GM23338 (cell line): ENCODE measurements at regions not wholly inside any gene's neighbourhood (a gene's known extent, or its start where the extent isn't known, plus 50 kb on each side); places are given as distances from the start of the nearest gene placed in this dataset.

ENCODE experiments used
- ATAC-seq: fragments of 200-7000 bp; cut with Tn5 transposase; 3 replicates; pipeline ENCODE4 v1.9.1; 2020
- DNase-seq: peaks from one replicate; pipeline ENCODE4 v3.0.0-alpha.2; 2015; ENCODE audit warnings: low spot score
- H2AFZ ChIP-seq: fragments of 200-600 bp; sonication (generic); 2 replicates; pipeline ENCODE4 v1.8.0; 2016; ENCODE audit warnings: antibody characterized with exemption, mild to moderate bottlenecking, moderate library complexity
- H3F3A ChIP-seq: fragments of 200-600 bp; sonication (generic); replicated peaks from 2 replicates; pipeline ENCODE4 v1.8.0; 2017; ENCODE audit warnings: antibody characterized with exemption, mixed run types, low read depth
- H3K27ac ChIP-seq: fragments of 200-600 bp; sonication (generic); 2 replicates; pipeline ENCODE4 v1.6.1; 2016; ENCODE audit warnings: low read depth
- H3K27me3 ChIP-seq: fragments of 200-600 bp; sonication (generic); 2 replicates; pipeline ENCODE4 v1.8.0; 2016; ENCODE audit warnings: mild to moderate bottlenecking, mixed run types, moderate library complexity; ENCODE audit not compliant: insufficient read depth
- H3K36me3 ChIP-seq: fragments of 200-600 bp; sonication (generic); 2 replicates; pipeline ENCODE4 v1.8.0; 2016; ENCODE audit warnings: mild to moderate bottlenecking; ENCODE audit not compliant: insufficient read depth
- H3K4me1 ChIP-seq: fragments of 200-600 bp; sonication (generic); 2 replicates; pipeline ENCODE4 v1.8.0; 2016; ENCODE audit warnings: mild to moderate bottlenecking, moderate library complexity; ENCODE audit not compliant: insufficient read depth
- H3K4me2 ChIP-seq: fragments of 200-600 bp; sonication (generic); 2 replicates; pipeline ENCODE4 v1.7.1; 2017; ENCODE audit warnings: mixed run types
- H3K4me3 ChIP-seq: fragments of 200-600 bp; sonication (generic); 2 replicates; pipeline ENCODE4 v1.6.1; 2016; ENCODE audit warnings: mixed run types
- H3K79me2 ChIP-seq: fragments of 200-600 bp; sonication (generic); replicated peaks from 2 replicates; pipeline ENCODE4 v1.8.0; 2017; ENCODE audit warnings: mild to moderate bottlenecking; ENCODE audit not compliant: insufficient read depth
- H3K9me2 ChIP-seq: fragments of 200-600 bp; sonication (generic); 2 replicates; pipeline ENCODE4 v1.8.0; 2017; ENCODE audit not compliant: insufficient read depth
- H4K20me1 ChIP-seq: fragments of 200-600 bp; sonication (generic); replicated peaks from 2 replicates; pipeline ENCODE4 v1.8.0; 2017; ENCODE audit warnings: mild to moderate bottlenecking; ENCODE audit not compliant: insufficient read depth
- H3K27ac Mint-ChIP-seq: 2 replicates; pipeline ENCODE4 v1.8.0; 2020; ENCODE audit warnings: inconsistent platforms, mild to moderate bottlenecking, moderate library complexity, mixed read lengths
- H3K27me3 Mint-ChIP-seq: 3 replicates; pipeline ENCODE4 v1.8.0; 2022; ENCODE audit warnings: low read depth, mild to moderate bottlenecking, moderate library complexity, mixed read lengths, inconsistent platforms; ENCODE audit not compliant: insufficient read depth, poor library complexity
- H3K36me3 Mint-ChIP-seq: 3 replicates; pipeline ENCODE4 v1.8.0; 2021; ENCODE audit warnings: low read depth, mild to moderate bottlenecking, inconsistent platforms, moderate library complexity, mixed read lengths
- H3K4me1 Mint-ChIP-seq: 3 replicates; pipeline ENCODE4 v1.8.0; 2020; ENCODE audit warnings: mild to moderate bottlenecking, inconsistent platforms, mixed read lengths
- H3K4me3 Mint-ChIP-seq: 3 replicates; pipeline ENCODE4 v1.8.0; 2021; ENCODE audit warnings: moderate library complexity, mild to moderate bottlenecking, inconsistent platforms, mixed read lengths
- H3K9me3 Mint-ChIP-seq: 3 replicates; pipeline ENCODE4 v1.8.0; 2020; ENCODE audit warnings: moderate library complexity, mild to moderate bottlenecking, inconsistent platforms, mixed read lengths
- CREB1 ChIP-seq: fragments of 250-450 bp; sonication (Bioruptor Pico); IDR thresholded peaks from 2 replicates; pipeline ENCODE4 v1.5.0; 2020; ENCODE audit warnings: low read depth, mild to moderate bottlenecking, moderate library complexity
- CTCF ChIP-seq, 2 experiments: fragments of 200-600 bp in 1 of 2; sonication (generic) in 1 of 2; conservative IDR thresholded peaks; 2 replicates each; pipeline versions ENCODE4 v1.5.1 to v1.6.1; 2016 to 2017; ENCODE audit warnings: antibody characterized with exemption in 2 of 2, low read depth in 2 of 2, mild to moderate bottlenecking in 2 of 2, moderate library complexity in 1 of 2
- ETS1 ChIP-seq: IDR thresholded peaks from 2 replicates; pipeline ENCODE4 v1.6.1; 2016; ENCODE audit warnings: antibody characterized with exemption
- EZH2 ChIP-seq: fragments of 200-600 bp; sonication (generic); IDR thresholded peaks from one replicate; pipeline ENCODE4 v1.8.0; 2017; ENCODE audit warnings: antibody characterized with exemption, mild to moderate bottlenecking, low read depth; ENCODE audit not compliant: unreplicated experiment
- EZH2phosphoT487 ChIP-seq: fragments of 200-600 bp; sonication (generic); IDR thresholded peaks from one replicate; pipeline ENCODE4 v1.8.1; 2018; ENCODE audit warnings: antibody characterized with exemption; ENCODE audit not compliant: unreplicated experiment
- JUNB ChIP-seq: IDR thresholded peaks from one replicate; pipeline ENCODE4 v1.6.1; 2016; ENCODE audit warnings: antibody characterized with exemption; ENCODE audit not compliant: unreplicated experiment
- NANOG ChIP-seq: IDR thresholded peaks from 2 replicates; pipeline ENCODE4 v1.6.1; 2016; ENCODE audit warnings: antibody characterized with exemption, borderline replicate concordance
- POLR2AphosphoS5 ChIP-seq: IDR thresholded peaks from 2 replicates; pipeline ENCODE4 v1.6.1; 2016; ENCODE audit warnings: antibody characterized with exemption, low read depth
- REST ChIP-seq: IDR thresholded peaks from one replicate; pipeline ENCODE4 v1.6.1; 2018; ENCODE audit warnings: antibody characterized with exemption; ENCODE audit not compliant: unreplicated experiment
- STAT1 ChIP-seq: IDR thresholded peaks from one replicate; pipeline ENCODE4 v1.6.1; 2016; ENCODE audit warnings: antibody characterized with exemption; ENCODE audit not compliant: unreplicated experiment
- ZNF114 ChIP-seq: fragments of 250-450 bp; sonication (Bioruptor Pico); IDR thresholded peaks from 2 replicates; pipeline ENCODE4 v1.5.0; 2020; ENCODE audit warnings: mild to moderate bottlenecking, moderate library complexity
- ZNF331 ChIP-seq: fragments of 250-450 bp; sonication (Bioruptor Pico); IDR thresholded peaks from 2 replicates; pipeline ENCODE4 v1.5.0; 2020; ENCODE audit warnings: low read depth, mild to moderate bottlenecking, moderate library complexity
- ZNF462 ChIP-seq: fragments of 250-450 bp; sonication (Bioruptor Pico); IDR thresholded peaks from 2 replicates; pipeline ENCODE4 v1.5.0; 2020; ENCODE audit warnings: mild to moderate bottlenecking, moderate library complexity

- Histone ChIP-seq H3K4me2 (no peak overlapping the region), H4K20me1 (no peaks in the 10 kb centered on the region), H3K79me2 (no peaks in the 10 kb centered on the region), H3K4me1 (no peaks in the 10 kb centered on the region), H3K27ac (no peak overlapping the region), H3F3A (no peaks in the 10 kb centered on the region), H3K36me3 (no peaks in the 10 kb centered on the region), H3K9me2 (no peaks in the 10 kb centered on the region), H3K27me3 (no peaks in the 10 kb centered on the region), H3K4me3 (no peak overlapping the region), H2AFZ (no peak overlapping the region)
- no peak for TF ChIP-seq STAT1
- TF ChIP-seq ZNF114 = no peak
- TF ChIP-seq ETS1 = no peak
- no peak for TF ChIP-seq NANOG
- TF ChIP-seq JUNB = no peak
- TF ChIP-seq EZH2phosphoT487 = no peak
- no peak for TF ChIP-seq EZH2
- TF ChIP-seq CTCF (conservative IDR thresholded peaks at IDR 0.05; ENCODE audit: low read depth in 2 of 2) = no peak
- no peak for TF ChIP-seq POLR2AphosphoS5
- TF ChIP-seq ZNF462 (CRISPR knock-in tag) = no peak
- TF ChIP-seq ZNF331 (CRISPR knock-in tag) = no peak
- no peak for TF ChIP-seq REST
- TF ChIP-seq CREB1 = no peak
- H3K27me3 Mint-ChIP-seq = peaks cover 8% of the 10 kb centered on the region
- no peak for ATAC-seq
- H3K4me1 Mint-ChIP-seq = peaks cover 3% of the 10 kb centered on the region; the same call in 2 of the 3 replicates
- peaks cover 3% of the 10 kb centered on the region; the same call in 2 of the 3 replicates for H3K36me3 Mint-ChIP-seq
- H3K4me3 Mint-ChIP-seq = no peak overlapping the region
- no peak for DNase-seq
- H3K27ac Mint-ChIP-seq = no peak overlapping the region
- peaks cover 14% of the 10 kb centered on the region for H3K9me3 Mint-ChIP-seq
Measured at GRCh38 chr2:8535469-8535795, 146.4 kb upstream of the ID2 start.
